NB4 (cell line): ENCODE measurements at regions not wholly inside any gene's neighbourhood (a gene's known extent, or its start where the extent isn't known, plus 50 kb on each side); places are given as distances from the start of the nearest gene placed in this dataset.

Experiments
- MYC ChIP-seq: IDR thresholded peaks from 2 replicates; pipeline ENCODE4 v1.6.1; 2011; ENCODE audit warnings: low read depth, low read length
- POLR2A ChIP-seq: IDR thresholded peaks from 2 replicates; pipeline ENCODE4 v1.6.1; 2011; ENCODE audit warnings: mild to moderate bottlenecking; ENCODE audit not compliant: insufficient read length; ENCODE audit errors: extremely low read depth
- TF ChIP-seq, protein P1 (sequence below): IDR thresholded peaks from one replicate; pipeline ENCODE4 v1.5.1; 2012; ENCODE audit warnings: low read depth, low read length
- TF ChIP-seq, protein P2 (sequence below): IDR thresholded peaks from 2 replicates; pipeline ENCODE4 v1.6.1; 2011; ENCODE audit warnings: low read depth, low read length

DNA sequence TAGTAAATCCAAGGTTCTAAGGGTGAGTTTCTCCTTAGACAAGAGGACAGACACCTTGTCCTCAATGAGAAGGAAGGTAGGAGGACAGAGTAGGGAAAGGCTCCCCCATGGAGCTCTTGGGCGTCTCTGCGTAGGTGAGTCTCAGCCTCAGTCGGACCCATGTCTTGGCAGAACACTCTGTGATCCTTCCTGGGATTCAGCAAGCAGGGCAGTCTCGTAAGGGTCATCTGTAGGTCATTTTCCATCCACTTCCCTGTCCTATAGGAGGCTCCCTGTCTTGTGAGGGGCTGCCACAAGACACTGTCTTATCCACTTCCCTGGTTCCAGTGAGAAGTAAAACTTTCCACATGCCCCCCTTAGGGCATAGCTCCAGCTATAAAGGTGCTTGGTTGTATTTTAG lies 122.6 kb upstream of the TWIST2 start:
- TF ChIP-seq, protein P1, sequence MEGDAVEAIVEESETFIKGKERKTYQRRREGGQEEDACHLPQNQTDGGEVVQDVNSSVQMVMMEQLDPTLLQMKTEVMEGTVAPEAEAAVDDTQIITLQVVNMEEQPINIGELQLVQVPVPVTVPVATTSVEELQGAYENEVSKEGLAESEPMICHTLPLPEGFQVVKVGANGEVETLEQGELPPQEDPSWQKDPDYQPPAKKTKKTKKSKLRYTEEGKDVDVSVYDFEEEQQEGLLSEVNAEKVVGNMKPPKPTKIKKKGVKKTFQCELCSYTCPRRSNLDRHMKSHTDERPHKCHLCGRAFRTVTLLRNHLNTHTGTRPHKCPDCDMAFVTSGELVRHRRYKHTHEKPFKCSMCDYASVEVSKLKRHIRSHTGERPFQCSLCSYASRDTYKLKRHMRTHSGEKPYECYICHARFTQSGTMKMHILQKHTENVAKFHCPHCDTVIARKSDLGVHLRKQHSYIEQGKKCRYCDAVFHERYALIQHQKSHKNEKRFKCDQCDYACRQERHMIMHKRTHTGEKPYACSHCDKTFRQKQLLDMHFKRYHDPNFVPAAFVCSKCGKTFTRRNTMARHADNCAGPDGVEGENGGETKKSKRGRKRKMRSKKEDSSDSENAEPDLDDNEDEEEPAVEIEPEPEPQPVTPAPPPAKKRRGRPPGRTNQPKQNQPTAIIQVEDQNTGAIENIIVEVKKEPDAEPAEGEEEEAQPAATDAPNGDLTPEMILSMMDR, result no peak
- TF ChIP-seq, protein P2, sequence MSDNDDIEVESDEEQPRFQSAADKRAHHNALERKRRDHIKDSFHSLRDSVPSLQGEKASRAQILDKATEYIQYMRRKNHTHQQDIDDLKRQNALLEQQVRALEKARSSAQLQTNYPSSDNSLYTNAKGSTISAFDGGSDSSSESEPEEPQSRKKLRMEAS, result no peak
- TF ChIP-seq POLR2A (no peak), MYC (no peak)
